Stomach (tissue), 4 donors: ENCODE measurements at regions not wholly inside any gene's neighbourhood (a gene's known extent, or its start where the extent isn't known, plus 50 kb on each side); places are given as distances from the start of the nearest gene placed in this dataset.

ENCODE experiments used
- EP300 ChIP-seq: sonication (generic); formaldehyde crosslinking; IDR thresholded peaks from one replicate; pipeline ENCODE4 v1.6.1; 2017; ENCODE audit warnings: antibody characterized with exemption
- POLR2A ChIP-seq, 4 donors: fragments of 450-650 bp; IDR thresholded peaks; one replicate each; pipeline ENCODE4 v1.6.1; 2016; ENCODE audit warnings: antibody characterized with exemption in 4 of 4, control low read depth in 2 of 4, mild to moderate bottlenecking in 1 of 4, moderate library complexity in 1 of 4
- TF ChIP-seq, protein P1 (sequence below), 7 experiments: fragments of 450-650 bp in 4 of 7; fragments of 200-600 bp in 3 of 7; sonication (generic) in 3 of 7; IDR thresholded peaks; one replicate each; pipeline ENCODE4 v1.5.1; 2016 to 2019; ENCODE audit warnings: antibody characterized with exemption in 7 of 7, control low read depth in 2 of 7, mild to moderate bottlenecking in 1 of 7

GRCh38 chr12:108418164-108418890 lies 79.2 kb upstream of the CMKLR1 start:
- TF ChIP-seq POLR2A (IDR thresholded peaks at IDR 0.05): no peak
- TF ChIP-seq, protein P1, sequence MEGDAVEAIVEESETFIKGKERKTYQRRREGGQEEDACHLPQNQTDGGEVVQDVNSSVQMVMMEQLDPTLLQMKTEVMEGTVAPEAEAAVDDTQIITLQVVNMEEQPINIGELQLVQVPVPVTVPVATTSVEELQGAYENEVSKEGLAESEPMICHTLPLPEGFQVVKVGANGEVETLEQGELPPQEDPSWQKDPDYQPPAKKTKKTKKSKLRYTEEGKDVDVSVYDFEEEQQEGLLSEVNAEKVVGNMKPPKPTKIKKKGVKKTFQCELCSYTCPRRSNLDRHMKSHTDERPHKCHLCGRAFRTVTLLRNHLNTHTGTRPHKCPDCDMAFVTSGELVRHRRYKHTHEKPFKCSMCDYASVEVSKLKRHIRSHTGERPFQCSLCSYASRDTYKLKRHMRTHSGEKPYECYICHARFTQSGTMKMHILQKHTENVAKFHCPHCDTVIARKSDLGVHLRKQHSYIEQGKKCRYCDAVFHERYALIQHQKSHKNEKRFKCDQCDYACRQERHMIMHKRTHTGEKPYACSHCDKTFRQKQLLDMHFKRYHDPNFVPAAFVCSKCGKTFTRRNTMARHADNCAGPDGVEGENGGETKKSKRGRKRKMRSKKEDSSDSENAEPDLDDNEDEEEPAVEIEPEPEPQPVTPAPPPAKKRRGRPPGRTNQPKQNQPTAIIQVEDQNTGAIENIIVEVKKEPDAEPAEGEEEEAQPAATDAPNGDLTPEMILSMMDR (IDR thresholded peaks at IDR 0.05): no peak
- TF ChIP-seq EP300: no peak
